ENCODE measurements at regions not wholly inside any gene's neighbourhood (a gene's known extent, or its start where the extent isn't known, plus 50 kb on each side); places are given as distances from the start of the nearest gene placed in this dataset.

DNA sequence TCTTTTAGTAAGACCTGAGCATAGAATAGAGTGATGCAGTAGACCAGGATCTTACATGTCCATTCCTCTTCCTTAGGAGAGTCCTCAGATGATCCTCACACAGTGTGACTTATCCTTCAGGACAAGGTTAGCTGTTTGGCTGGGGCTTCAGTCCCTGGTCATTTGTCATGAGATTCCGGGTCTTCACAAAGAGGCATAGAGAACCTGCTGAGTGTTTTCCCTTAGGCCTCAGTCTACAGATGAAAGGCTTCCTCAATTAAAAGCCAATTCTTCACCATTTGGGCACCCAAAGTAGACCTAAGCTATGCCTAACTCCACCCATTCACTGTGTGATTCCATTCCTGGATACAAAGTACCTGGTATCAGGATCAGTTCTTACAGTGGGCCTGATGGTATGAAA lies 329.8 kb upstream of the RUNX1 start:
- TF ChIP-seq, protein P1, sequence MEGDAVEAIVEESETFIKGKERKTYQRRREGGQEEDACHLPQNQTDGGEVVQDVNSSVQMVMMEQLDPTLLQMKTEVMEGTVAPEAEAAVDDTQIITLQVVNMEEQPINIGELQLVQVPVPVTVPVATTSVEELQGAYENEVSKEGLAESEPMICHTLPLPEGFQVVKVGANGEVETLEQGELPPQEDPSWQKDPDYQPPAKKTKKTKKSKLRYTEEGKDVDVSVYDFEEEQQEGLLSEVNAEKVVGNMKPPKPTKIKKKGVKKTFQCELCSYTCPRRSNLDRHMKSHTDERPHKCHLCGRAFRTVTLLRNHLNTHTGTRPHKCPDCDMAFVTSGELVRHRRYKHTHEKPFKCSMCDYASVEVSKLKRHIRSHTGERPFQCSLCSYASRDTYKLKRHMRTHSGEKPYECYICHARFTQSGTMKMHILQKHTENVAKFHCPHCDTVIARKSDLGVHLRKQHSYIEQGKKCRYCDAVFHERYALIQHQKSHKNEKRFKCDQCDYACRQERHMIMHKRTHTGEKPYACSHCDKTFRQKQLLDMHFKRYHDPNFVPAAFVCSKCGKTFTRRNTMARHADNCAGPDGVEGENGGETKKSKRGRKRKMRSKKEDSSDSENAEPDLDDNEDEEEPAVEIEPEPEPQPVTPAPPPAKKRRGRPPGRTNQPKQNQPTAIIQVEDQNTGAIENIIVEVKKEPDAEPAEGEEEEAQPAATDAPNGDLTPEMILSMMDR (IDR thresholded peaks at IDR 0.05) = no peak
- no peak for TF ChIP-seq POLR2A (IDR thresholded peaks at IDR 0.05)

Data from thyroid gland (tissue), 4 donors.